Epithelial cell of esophagus (primary cell): ENCODE measurements at regions not wholly inside any gene's neighbourhood (a gene's known extent, or its start where the extent isn't known, plus 50 kb on each side); places are given as distances from the start of the nearest gene placed in this dataset.

Experiments used
- DNase-seq: peaks from one replicate; pipeline ENCODE4 v3.0.0; 2010; ENCODE audit warnings: low read depth
- H3K4me3 ChIP-seq: 2 replicates; pipeline ENCODE4 v1.5.1; 2011; ENCODE audit warnings: mild to moderate bottlenecking, low read length, control low read depth
- CTCF ChIP-seq: IDR thresholded peaks from 2 replicates; pipeline ENCODE4 v1.5.1; 2011; ENCODE audit warnings: low read depth, mild to moderate bottlenecking, low read length, control low read depth, inconsistent platforms; ENCODE audit not compliant: insufficient read depth; ENCODE audit errors: missing control alignments

- no peak for TF ChIP-seq CTCF
- DNase-seq, result no peak
- H3K4me3 ChIP-seq, result no peak overlapping the region
Measured at GRCh38 chr3:177314897-177315296, 117.6 kb upstream of the TBL1XR1 start.

DNA sequence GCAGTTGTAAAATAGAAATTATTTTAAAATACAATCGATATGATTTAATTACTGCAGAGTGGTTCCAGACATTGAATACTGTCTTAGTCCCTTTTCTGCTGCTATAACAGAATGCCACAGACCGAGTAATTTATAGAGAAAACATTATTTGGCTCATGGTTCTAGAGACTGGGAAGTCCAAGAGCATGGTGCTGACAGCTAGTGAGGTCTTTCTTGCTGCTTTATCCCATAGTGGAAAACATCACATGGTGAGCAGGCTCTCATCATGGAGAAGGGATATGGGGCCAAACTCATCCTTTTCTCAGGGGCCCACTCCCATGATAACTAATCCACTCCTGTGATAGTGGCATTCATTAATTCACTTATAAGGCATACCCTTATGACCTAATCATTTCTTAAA is 120.0 kb upstream of the TBL1XR1 start:
- TF ChIP-seq CTCF, result no peak
- no peak for DNase-seq
- H3K4me3 ChIP-seq, result no peak overlapping the region

DNA sequence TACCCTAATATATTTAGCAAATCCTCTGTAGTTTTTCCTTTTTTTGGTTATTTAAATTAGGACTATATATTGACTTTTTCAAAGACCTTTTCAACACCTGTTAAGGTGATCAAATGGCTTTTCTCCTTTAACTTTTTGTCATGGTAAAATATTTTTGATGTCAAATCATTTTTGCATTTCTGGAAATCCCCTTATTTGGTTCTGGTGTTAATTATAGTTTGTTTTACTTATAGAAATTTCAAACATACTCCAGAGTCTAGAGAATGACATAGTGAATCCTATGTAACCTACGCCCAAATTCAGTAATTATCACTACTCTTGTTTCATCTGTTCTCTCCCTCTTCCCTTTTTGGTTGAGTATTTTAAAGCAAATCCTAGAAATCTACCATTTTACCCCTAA is 121.3 kb upstream of the TBL1XR1 start:
- H3K4me3 ChIP-seq, result no peak overlapping the region
- no peak for DNase-seq
- no peak for TF ChIP-seq CTCF

DNA sequence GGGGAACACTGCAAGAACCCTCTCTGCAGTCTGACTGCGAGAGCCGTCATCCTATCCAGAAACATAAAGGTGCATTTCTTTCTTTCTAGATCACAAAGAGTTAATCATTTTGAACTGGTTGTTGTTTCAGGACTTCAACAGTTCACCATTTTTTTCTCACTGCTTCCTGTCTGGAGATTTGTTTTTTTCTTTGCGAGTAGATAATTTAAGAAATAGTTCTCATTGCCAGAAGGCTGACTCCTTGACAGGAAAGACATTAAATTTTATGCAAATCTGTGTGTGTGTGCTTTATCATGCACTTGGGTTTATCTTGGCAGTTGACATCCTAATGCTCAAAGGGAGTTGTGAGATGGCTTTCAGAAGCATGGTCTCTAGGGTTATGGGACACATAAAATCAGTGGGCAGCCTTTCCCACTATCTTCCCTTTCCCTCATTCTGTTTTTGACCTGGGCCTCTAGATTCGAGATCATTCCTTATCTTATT is 123.5 kb upstream of the TBL1XR1 start:
- no peak for DNase-seq
- TF ChIP-seq CTCF, result no peak
- H3K4me3 ChIP-seq, result no peak overlapping the region

GRCh38 chr3:177321819-177322218 is 124.5 kb upstream of the TBL1XR1 start:
- no peak overlapping the region for H3K4me3 ChIP-seq
- TF ChIP-seq CTCF, result no peak
- no peak for DNase-seq

DNA sequence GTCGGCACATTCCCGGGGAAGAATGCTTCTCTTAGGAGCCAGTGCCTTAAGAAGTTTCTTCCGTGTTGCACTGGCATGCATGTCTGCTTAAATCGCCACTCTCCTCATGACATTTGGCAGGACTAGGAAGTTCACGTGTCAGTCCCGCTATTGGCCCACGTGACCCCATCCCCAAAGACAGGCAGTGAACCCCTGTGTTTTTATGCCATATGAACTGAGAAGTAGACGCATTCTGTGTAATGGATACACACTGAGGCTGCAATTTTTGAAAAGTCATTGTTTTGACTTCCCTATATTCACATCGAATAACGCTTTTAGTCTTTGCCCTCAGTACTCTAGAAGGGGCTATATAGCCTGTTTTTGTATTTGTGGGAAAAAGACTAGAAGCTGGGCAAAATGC is 125.6 kb upstream of the TBL1XR1 start:
- no peak for TF ChIP-seq CTCF
- no peak overlapping the region for H3K4me3 ChIP-seq
- DNase-seq, result no peak

- H3K4me3 ChIP-seq, result no peak overlapping the region
- no peak for DNase-seq
- no peak for TF ChIP-seq CTCF
Measured at GRCh38 chr3:177329854-177330253, 132.6 kb upstream of the TBL1XR1 start.
